Peyer's patch (tissue), 4 donors: ENCODE measurements at regions not wholly inside any gene's neighbourhood (a gene's known extent, or its start where the extent isn't known, plus 50 kb on each side); places are given as distances from the start of the nearest gene placed in this dataset.

Experiments
- POLR2A ChIP-seq, 2 donors: fragments of 450-650 bp; IDR thresholded peaks; one replicate each; pipeline ENCODE4 v1.5.1; 2017; ENCODE audit warnings: antibody characterized with exemption in 2 of 2, mild to moderate bottlenecking in 2 of 2, moderate library complexity in 2 of 2
- TF ChIP-seq, protein P1 (sequence below), 6 experiments: fragments of 450-650 bp in 4 of 6; fragments of 200-600 bp in 2 of 6; sonication (generic) in 1 of 6; IDR thresholded peaks; one replicate each; pipeline ENCODE4 v1.5.1; 2017 to 2019; ENCODE audit warnings: antibody characterized with exemption in 6 of 6, mild to moderate bottlenecking in 3 of 6, moderate library complexity in 1 of 6

DNA sequence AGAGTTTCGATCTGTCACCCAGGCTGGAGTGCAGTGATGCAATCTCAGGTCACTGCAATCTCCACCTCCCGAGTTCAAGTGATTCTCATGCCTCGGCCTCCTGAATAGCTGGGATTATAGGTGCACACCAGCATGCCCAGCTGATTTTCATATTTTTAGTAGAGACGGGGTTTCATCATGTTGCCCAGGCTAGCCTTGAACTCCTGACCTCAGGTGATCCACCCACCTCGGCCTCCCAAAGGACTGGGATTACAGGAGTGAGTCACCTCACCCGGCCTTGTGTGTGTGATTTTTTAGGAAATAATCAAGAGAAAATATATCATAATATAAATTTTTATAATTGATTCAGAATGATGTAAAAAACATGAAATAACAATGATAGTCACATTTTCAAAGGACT, 1231.4 kb downstream of the GALC start:
- TF ChIP-seq, protein P1, sequence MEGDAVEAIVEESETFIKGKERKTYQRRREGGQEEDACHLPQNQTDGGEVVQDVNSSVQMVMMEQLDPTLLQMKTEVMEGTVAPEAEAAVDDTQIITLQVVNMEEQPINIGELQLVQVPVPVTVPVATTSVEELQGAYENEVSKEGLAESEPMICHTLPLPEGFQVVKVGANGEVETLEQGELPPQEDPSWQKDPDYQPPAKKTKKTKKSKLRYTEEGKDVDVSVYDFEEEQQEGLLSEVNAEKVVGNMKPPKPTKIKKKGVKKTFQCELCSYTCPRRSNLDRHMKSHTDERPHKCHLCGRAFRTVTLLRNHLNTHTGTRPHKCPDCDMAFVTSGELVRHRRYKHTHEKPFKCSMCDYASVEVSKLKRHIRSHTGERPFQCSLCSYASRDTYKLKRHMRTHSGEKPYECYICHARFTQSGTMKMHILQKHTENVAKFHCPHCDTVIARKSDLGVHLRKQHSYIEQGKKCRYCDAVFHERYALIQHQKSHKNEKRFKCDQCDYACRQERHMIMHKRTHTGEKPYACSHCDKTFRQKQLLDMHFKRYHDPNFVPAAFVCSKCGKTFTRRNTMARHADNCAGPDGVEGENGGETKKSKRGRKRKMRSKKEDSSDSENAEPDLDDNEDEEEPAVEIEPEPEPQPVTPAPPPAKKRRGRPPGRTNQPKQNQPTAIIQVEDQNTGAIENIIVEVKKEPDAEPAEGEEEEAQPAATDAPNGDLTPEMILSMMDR (IDR thresholded peaks at IDR 0.05) = no peak
- no peak for TF ChIP-seq POLR2A (IDR thresholded peaks at IDR 0.05)
